Right cardiac atrium (tissue), 5 donors: ENCODE measurements at regions not wholly inside any gene's neighbourhood (a gene's known extent, or its start where the extent isn't known, plus 50 kb on each side); places are given as distances from the start of the nearest gene placed in this dataset.
A peak's percentile ranks its signal among the peaks of the same experiment; 100 is the strongest.

Experiments used
- ATAC-seq, 2 donors: fragments of 200-7000 bp; cut with Tn5 transposase; one replicate each; pipeline versions ENCODE4 v1.8.0 to v1.9.1; 2020; ENCODE audit warnings: moderate library complexity in 2 of 2, mild to moderate bottlenecking in 1 of 2
- DNase-seq, 3 donors: peaks; one replicate each; pipeline ENCODE4 v3.0.0-alpha.2; 2020
- H3K27ac ChIP-seq: one replicate; pipeline ENCODE4 v1.5.1; 2013; ENCODE audit warnings: mild to moderate bottlenecking, low read length, control low read depth, moderate library complexity
- H3K27me3 ChIP-seq: one replicate; pipeline ENCODE4 v1.6.1; 2013; ENCODE audit not compliant: control insufficient read depth, insufficient read depth
- H3K4me1 ChIP-seq: one replicate; pipeline ENCODE4 v1.6.1; 2013; ENCODE audit warnings: low read length; ENCODE audit not compliant: control insufficient read depth, insufficient read depth
- H3K4me3 ChIP-seq: one replicate; pipeline ENCODE4 v1.5.1; 2013; ENCODE audit warnings: low read length, control low read depth
- H3K9me3 ChIP-seq: one replicate; pipeline ENCODE4 v1.6.1; 2013; ENCODE audit warnings: low read length; ENCODE audit not compliant: control insufficient read depth
- WGBS: extraction: QIAGEN DNeasy Blood & Tissue Kit; methylation state at CpG from one replicate; pipeline ENCODE4 v1.1.7; 2013; 5-methylcytosine and 5-hydroxymethylcytosine counted together
- intact Hi-C, 4 donors: fragments of 100-400 bp; cut with DNase I; formaldehyde crosslinking; loops; one replicate each; pipeline versions ENCODE4 v1.11.0 to v1.14.0; 2022 to 2023
- donor health status: healthy with polysubstance abuse.
- donor health status: DM: no; HTN: yes; CAD: no.
- donor health status: DM: no; HTN: no; CAD: no.
- donor health status: DM: no; HTN: yes; CAD: no; lungs with severe emphysema.
- donor health status: DM: yes; HTN: yes; CAD: no.

DNA sequence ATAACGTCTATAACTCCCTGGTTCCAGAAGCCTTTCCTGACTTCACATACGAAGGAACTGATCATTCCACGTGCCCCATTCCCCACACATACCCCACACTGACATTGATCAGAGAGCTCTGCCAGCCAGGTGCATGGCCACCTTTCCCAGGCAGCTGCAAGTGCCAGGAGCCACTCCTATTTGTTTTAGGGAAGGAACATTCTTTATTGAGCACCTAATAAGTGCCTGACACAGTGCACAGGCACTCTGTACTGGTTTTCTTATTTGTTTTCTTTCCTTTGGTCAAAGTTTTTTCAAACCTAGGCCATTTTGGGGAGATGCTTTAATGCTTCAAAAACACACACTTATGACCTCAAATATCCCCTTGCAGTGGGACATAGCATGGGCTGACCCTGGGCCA lies 50.0 kb downstream of the PITPNM2 start:
- H3K9me3 ChIP-seq: no peaks in the 10 kb centered on the region
- ATAC-seq (no peak), DNase-seq (no peak)
- WGBS: 84% methylated on average over 3 of the region's 3 CpGs
- H3K4me1 ChIP-seq: peaks cover 28% of the 10 kb centered on the region
- intact Hi-C loops: no loop called here
- peak overlapping the region; percentile 34 for H3K27ac ChIP-seq
- H3K27me3 ChIP-seq: no peaks in the 10 kb centered on the region
- H3K4me3 ChIP-seq: no peak overlapping the region

DNA sequence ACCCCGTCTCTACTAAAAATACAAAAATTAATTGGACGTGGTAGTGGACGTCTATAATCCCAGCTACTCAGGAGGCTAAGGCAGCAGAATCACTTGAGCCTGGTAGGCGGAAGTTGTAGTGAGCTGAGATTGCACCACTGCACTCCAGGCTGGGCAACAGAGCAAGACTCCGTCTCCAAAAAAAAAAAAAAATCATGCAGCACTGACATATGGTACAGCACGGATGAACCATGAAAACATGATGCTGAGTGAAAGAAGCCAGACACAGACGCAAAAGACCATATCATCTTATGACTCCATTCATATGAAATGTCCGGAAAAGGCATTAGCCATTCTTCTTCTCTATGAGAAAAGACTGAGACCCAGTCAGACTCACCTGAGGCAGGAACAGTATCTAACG lies 50.4 kb downstream of the PITPNM2 start:
- peaks cover 29% of the 10 kb centered on the region for H3K4me1 ChIP-seq
- ATAC-seq (no peak), DNase-seq (no peak)
- H3K4me3 ChIP-seq: no peak overlapping the region
- peak overlapping the region; percentile 34 for H3K27ac ChIP-seq
- intact Hi-C loops: no loop called here
- H3K9me3 ChIP-seq: no peaks in the 10 kb centered on the region
- no peaks in the 10 kb centered on the region for H3K27me3 ChIP-seq
- 92% methylated on average over 9 of the region's 9 CpGs for WGBS

DNA sequence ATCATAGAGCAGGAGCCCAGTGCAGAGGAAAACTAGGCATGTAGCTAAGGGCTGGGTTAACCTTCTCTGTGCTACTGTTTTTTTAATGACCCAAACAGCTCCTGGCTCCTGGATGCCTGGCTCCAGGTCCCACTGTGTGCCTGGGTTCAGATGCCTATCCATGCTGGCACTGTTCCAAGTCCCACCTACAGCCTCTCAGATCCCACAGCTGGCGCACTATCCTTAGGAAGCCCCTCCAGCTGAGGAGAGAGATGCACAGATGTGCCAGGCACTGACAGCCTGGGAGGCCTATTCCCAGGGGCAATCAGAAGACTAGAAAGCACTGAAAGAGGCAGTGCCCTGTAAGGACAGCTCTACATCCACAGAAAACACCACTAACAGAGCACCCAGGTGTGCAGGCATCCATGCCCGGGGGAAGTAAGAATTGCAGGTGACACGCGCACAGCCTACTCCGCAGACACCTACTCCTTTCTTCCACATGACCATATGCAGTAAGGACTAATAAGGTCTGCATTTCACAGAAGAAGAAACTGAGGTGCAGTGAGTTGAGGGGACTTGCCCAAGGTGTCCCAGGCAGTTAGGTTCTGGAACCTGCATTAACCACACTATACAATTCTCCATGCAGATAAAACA lies 51.2 kb downstream of the PITPNM2 start:
- H3K4me3 ChIP-seq: no peak overlapping the region
- WGBS: 95% methylated on average over 5 of the region's 5 CpGs
- DNase-seq (no peak), ATAC-seq (no peak)
- no peaks in the 10 kb centered on the region for H3K27me3 ChIP-seq
- H3K4me1 ChIP-seq: peaks cover 34% of the 10 kb centered on the region
- no peaks in the 10 kb centered on the region for H3K9me3 ChIP-seq
- peak overlapping the region; percentile 39 for H3K27ac ChIP-seq
- intact Hi-C loops: loop anchor here in 1 of 4 donors (10.0 kb wide), 1 partner anchor 45 kb away; no protein-coding TSS in a partner anchor

DNA sequence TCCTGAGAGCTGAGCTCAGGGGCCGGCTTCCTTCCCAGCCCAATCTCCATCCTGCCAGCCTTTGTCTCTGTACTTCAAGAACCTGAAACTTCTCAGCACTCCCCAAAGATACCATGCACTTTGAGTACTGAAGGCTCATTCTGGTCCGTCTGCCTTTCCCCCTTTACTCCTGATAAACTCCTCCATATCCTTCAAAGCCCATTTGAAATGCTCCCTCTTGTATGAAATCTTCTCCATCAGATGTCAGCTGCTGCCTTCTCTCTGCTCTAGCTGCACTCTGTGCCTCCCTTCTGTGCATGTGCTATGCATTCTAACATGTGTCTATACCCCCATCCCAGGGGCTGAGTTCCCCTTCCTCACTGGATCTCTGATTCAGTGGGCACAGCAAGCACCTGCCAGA lies 52.1 kb downstream of the PITPNM2 start:
- no peak overlapping the region for H3K4me3 ChIP-seq
- peaks cover 43% of the 10 kb centered on the region for H3K4me1 ChIP-seq
- H3K9me3 ChIP-seq: no peaks in the 10 kb centered on the region
- no peak for ATAC-seq
- DNase-seq: no peak
- H3K27me3 ChIP-seq: no peaks in the 10 kb centered on the region
- WGBS: 75% methylated on average over 2 of the region's 2 CpGs
- peak overlapping the region; percentile 57 for H3K27ac ChIP-seq
- intact Hi-C loops: loop anchor here in 1 of 4 donors (10.0 kb wide), 1 partner anchor 46 kb away; no protein-coding TSS in a partner anchor

DNA sequence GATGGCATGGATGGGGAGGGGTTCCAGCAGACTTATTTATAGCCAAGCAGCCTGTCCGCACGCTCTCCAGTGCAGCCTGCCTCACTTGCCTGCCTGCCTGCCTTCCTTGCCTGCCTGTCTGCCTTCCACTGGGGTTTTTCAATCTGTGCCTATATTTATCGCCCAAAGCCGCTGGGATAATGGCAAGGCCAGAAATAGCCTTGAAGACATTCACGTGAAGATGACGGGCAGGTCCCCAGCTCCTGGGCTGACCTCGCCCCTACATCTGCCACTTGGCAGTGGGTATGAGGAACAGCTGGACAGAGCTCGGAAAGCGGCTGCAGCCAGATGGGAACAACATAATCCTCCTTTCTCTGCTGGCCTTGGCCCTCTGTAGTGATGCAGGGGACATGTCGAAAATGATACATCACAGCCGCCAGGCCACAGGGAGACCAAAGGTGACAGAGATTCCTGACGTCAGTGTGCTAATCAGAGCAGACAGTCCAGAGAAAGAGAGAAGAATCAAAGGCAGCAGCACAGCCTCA lies 53.3 kb downstream of the PITPNM2 start:
- WGBS: 28% methylated on average over 12 of the region's 12 CpGs
- H3K9me3 ChIP-seq: no peaks in the 10 kb centered on the region
- H3K4me3 ChIP-seq: no peak overlapping the region
- ATAC-seq: peak; percentile 67 to 77
- H3K4me1 ChIP-seq: peaks cover 44% of the 10 kb centered on the region
- peak; percentile 73 to 84 (median 82) for DNase-seq
- peak overlapping the region; percentile 94 for H3K27ac ChIP-seq
- intact Hi-C loops: loop anchor here in 1 of 4 donors (10.0 kb wide), 1 partner anchor 47 kb away; no protein-coding TSS in a partner anchor
- no peaks in the 10 kb centered on the region for H3K27me3 ChIP-seq

DNA sequence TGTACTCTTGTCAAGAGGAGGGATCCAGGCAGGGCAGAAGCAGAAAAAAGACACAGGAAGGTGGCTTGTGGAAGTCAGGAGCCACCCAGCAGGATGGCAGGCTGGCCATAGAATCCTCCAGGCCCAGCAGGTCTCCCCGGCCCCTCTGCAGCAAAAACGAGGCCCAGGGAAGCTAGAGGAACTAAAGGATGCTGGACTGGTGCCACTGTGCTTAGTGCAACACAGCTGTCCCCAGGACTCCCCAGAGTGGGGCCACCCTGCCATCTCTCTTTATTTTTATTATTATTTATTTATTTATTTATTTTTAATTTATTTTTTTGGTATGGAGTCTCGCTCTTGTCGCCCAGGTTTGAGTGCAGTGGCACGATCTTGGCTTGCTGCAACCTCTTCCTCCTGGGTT lies 54.1 kb downstream of the PITPNM2 start:
- Histone ChIP-seq H3K9me3 (no peaks in the 10 kb centered on the region), H3K4me3 (no peak overlapping the region), H3K27me3 (no peaks in the 10 kb centered on the region), H3K27ac (peak overlapping the region; percentile 6), H3K4me1 (peaks cover 41% of the 10 kb centered on the region)
- WGBS: 77% methylated on average over 5 of the region's 5 CpGs
- ATAC-seq (no peak), DNase-seq (peak in 1 of 3 donors; percentile 60)
- intact Hi-C loops: loop anchor here in 1 of 4 donors (10.0 kb wide), 1 partner anchor 48 kb away; no protein-coding TSS in a partner anchor

DNA sequence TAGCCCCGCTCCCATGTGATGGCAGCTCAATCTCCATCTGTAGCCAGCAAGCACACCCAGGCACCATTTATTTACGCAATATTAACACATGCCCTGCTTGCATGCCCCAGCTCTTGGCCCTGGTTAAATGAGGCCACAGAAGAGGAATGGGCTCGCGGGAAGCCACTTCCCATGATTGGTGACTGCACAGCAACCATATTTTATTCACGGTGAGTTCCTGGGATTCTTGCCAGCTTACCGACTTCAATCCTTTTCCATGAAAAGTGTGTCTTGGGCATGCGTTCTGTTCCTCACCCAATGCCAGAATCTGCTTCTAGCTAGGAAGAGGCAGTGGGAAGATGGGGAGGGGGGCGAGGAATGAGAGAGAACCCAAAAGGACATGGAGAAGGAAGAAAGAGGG lies 54.7 kb downstream of the PITPNM2 start:
- H3K4me3 ChIP-seq: no peak overlapping the region
- H3K27ac ChIP-seq: peak overlapping the region; percentile 6
- DNase-seq: no peak
- no peaks in the 10 kb centered on the region for H3K27me3 ChIP-seq
- H3K4me1 ChIP-seq: peaks cover 41% of the 10 kb centered on the region
- intact Hi-C loops: loop anchor here in 1 of 4 donors (10.0 kb wide), 1 partner anchor 49 kb away; no protein-coding TSS in a partner anchor
- no peaks in the 10 kb centered on the region for H3K9me3 ChIP-seq
- no peak for ATAC-seq
- 77% methylated on average over 8 of the region's 8 CpGs for WGBS

DNA sequence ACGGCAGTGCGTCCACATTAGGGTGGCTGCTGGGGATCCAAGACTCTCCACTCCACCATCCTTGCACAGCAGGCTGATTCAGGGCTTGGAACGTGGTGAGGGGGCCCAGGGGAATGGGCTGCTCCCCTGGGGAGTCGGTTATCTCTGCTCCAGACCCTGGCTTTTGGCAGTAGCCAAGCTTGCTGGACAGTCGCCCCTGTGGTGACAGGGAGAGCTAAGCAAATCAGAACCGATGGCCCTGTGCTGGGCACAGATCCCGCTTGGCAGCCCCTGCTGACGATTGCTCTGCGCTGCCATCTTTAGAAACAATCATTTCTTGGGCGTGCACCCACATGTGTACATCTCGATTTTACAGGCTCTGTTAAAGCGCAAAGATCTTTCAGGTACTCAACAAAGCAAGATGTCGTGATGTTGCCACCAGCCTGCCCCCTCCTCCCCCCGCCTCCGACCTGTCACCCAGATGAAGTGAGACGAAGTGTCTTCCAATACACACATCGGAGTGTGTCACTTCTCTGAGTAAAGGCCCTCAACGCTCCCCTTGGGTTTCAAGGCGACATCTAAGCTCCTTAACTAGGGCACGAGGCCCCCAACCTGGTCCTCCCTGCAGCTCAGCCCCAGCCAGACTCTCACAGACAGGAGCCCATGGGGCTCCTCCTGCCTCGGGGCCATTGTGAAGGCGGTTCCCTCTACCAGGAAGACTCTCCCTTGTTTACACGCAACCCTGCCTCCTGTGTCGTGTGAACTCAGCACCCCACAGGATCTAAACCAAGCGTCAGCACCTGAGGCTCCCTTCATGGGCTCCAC lies 55.6 kb downstream of the PITPNM2 start:
- Histone ChIP-seq H3K27me3 (no peaks in the 10 kb centered on the region), H3K4me3 (no peak overlapping the region), H3K9me3 (no peaks in the 10 kb centered on the region), H3K4me1 (peaks cover 41% of the 10 kb centered on the region), H3K27ac (peak overlapping the region; percentile 74)
- DNase-seq (peak; percentile 70 to 86 (median 86)), ATAC-seq (peak in 1 of 2 donors; percentile 15)
- intact Hi-C loops: loop anchor here in 1 of 4 donors (10.0 kb wide), 1 partner anchor 50 kb away; no protein-coding TSS in a partner anchor
- 63% methylated on average over 25 of the region's 25 CpGs for WGBS

DNA sequence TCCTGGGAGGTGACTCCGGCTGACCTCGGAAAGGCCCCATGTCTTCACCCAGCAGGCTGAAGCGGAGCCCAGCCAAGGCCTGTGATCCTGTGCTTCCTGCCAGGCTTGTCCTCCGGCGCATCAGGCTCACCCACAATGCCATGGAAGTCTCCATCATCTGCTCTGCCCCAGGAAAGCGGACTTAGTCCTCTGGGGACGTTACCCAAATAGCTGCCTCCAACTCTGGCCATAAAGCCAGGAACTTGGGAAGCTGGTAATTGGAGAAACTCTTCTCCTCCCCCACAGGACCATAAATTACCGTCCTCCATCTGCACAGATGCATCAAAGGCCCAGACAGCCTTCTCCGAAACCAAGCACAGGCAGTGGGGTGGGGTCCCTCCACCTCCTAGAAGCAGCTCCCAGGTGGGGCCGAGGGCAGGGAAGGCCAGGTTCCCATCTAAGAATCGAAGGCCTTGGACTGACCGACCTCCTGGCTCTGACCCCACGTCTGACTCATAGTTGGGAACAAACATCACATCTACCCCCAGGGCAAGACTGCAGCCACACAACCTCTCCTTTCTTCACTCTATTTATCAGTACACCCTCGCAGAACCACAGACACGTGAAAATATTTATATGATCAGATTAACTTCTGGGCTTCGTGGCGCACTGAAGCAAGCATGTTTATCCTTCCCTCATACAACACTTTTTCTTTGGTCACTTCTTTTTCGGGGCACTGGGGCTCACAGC lies 56.4 kb downstream of the PITPNM2 start:
- peak overlapping the region; percentile 74 for H3K27ac ChIP-seq
- DNase-seq (peak; percentile 60 to 82 (median 76)), ATAC-seq (peak; percentile 37 to 55)
- no peaks in the 10 kb centered on the region for H3K27me3 ChIP-seq
- no peaks in the 10 kb centered on the region for H3K9me3 ChIP-seq
- intact Hi-C loops: loop anchor here in 1 of 4 donors (10.0 kb wide), 1 partner anchor 50 kb away; no protein-coding TSS in a partner anchor
- peaks cover 40% of the 10 kb centered on the region for H3K4me1 ChIP-seq
- H3K4me3 ChIP-seq: no peak overlapping the region
- WGBS: 42% methylated on average over 18 of the region's 18 CpGs

DNA sequence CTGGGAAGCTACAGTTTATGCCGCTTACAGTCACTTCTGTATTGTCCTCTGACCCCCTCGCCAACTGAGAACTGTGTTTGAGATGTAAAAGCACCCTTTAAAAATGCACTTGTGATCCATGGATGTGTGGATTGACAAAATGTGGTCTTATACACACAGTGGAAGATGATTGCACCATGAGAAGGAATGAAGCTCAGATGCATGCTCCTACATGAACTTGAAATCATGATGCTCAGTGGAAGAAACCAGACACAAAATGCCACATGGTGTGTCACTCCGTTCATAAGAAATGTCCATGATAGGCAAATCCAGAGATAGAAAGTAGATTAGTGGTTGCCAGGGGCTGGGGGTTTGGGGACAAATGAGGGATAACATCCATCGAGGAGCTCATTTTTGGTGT lies 58.0 kb downstream of the PITPNM2 start:
- H3K9me3 ChIP-seq: no peaks in the 10 kb centered on the region
- no peak for DNase-seq
- intact Hi-C loops: loop anchor here in 1 of 4 donors (10.0 kb wide), 1 partner anchor 52 kb away; no protein-coding TSS in a partner anchor
- peaks cover 37% of the 10 kb centered on the region for H3K4me1 ChIP-seq
- 87% methylated on average over 4 of the region's 4 CpGs for WGBS
- H3K27me3 ChIP-seq: no peaks in the 10 kb centered on the region
- ATAC-seq: no peak
- no peak overlapping the region for H3K4me3 ChIP-seq
- H3K27ac ChIP-seq: no peak overlapping the region
